ENCODE measurements at regions not wholly inside any gene's neighbourhood (a gene's known extent, or its start where the extent isn't known, plus 50 kb on each side); places are given as distances from the start of the nearest gene placed in this dataset.
"Not testable (repeated sequence)": the region's sequence is repeated elsewhere in the genome, so short reads cannot be mapped to it uniquely, and the experiment has no call there.

GRCh38 chr1:221543529-221544120 lies 198.3 kb downstream of the DUSP10 start (continued):
- TF ChIP-seq USF2 (IDR thresholded peaks at IDR 0.05; ENCODE audit: borderline replicate concordance, low read depth, low read length) = no peak
- TF ChIP-seq CHD2 (IDR thresholded peaks at IDR 0.05; ENCODE audit: low read length, partially characterized antibody) = no peak

GRCh38 chr1:221548942-221549341 lies 192.9 kb downstream of the DUSP10 start:
- Histone ChIP-seq H3K27me3 (ENCODE audit: insufficient read depth) (no peaks in the 10 kb centered on the region), H3K9ac (no peak overlapping the region), H4K20me1 (ENCODE audit: insufficient read depth) (no peaks in the 10 kb centered on the region), H2AFZ (ENCODE audit: low read depth) (no peak overlapping the region), H3K4me3 (ENCODE audit: low read depth in 2 of 2, low read length in 1 of 2) (no peak overlapping the region), H3K27ac (ENCODE audit: low read depth in 2 of 2, low read length in 1 of 2) (no peak overlapping the region), H3F3A (replicated peaks; ENCODE audit: insufficient read depth) (no peaks in the 10 kb centered on the region), H3K9me3 (no peaks in the 10 kb centered on the region), H3K4me1 (ENCODE audit: control insufficient read depth in 1 of 2, insufficient read depth in 2 of 2, low read depth in 1 of 2, low read length in 1 of 2) (no peaks in the 10 kb centered on the region), H3K9me2 (no peaks in the 10 kb centered on the region), H3K4me2 (no peak overlapping the region), H3K79me2 (ENCODE audit: insufficient read depth) (no peaks in the 10 kb centered on the region), H3K36me3 (replicated peaks in 1 of 2; ENCODE audit: control insufficient read depth in 1 of 2, insufficient read depth in 2 of 2, low read length in 1 of 2) (no peaks in the 10 kb centered on the region)
- no peak for DNase-seq
- WGBS (ENCODE audit: low lambda C conversion rate) = 72% methylated on average over 6 of the region's 6 CpGs
- ChIA-PET POLR2A (no interaction called here), CTCF (interaction anchor here (1.0 kb wide), 1 partner anchor 71 kb away, joined by 4 read pairs; no protein-coding TSS in a partner anchor)
- TF ChIP-seq RAD21 (IDR thresholded peaks at IDR 0.05; ENCODE audit: low read length) (no peak), EP300 (IDR thresholded peaks at IDR 0.05; ENCODE audit: borderline replicate concordance in 1 of 2, low read depth in 1 of 2, low read length in 1 of 2) (no peak), CHD2 (IDR thresholded peaks at IDR 0.05; ENCODE audit: low read length, partially characterized antibody) (no peak), RFX5 (IDR thresholded peaks at IDR 0.05; ENCODE audit: low read length) (no peak), TCF12 (IDR thresholded peaks at IDR 0.05) (no peak), EZH2phosphoT487 (IDR thresholded peaks at IDR 0.05; ENCODE audit: borderline replicate concordance, low read depth) (no peak), MEF2A (IDR thresholded peaks at IDR 0.05; ENCODE audit: borderline replicate concordance, low read depth) (no peak), FOXJ3 (CRISPR knock-in tag; IDR thresholded peaks at IDR 0.05) (no peak)

- no peak for DNase-seq
- Histone ChIP-seq H2AFZ (ENCODE audit: low read depth) (no peak overlapping the region), H3K9me2 (no peaks in the 10 kb centered on the region), H3K36me3 (replicated peaks in 1 of 2; ENCODE audit: control insufficient read depth in 1 of 2, insufficient read depth in 2 of 2, low read length in 1 of 2) (no peaks in the 10 kb centered on the region), H3K27me3 (ENCODE audit: insufficient read depth) (no peaks in the 10 kb centered on the region), H3K27ac (ENCODE audit: low read depth in 2 of 2, low read length in 1 of 2) (no peak overlapping the region), H3K4me1 (ENCODE audit: control insufficient read depth in 1 of 2, insufficient read depth in 2 of 2, low read depth in 1 of 2, low read length in 1 of 2) (no peaks in the 10 kb centered on the region), H4K20me1 (ENCODE audit: insufficient read depth) (no peaks in the 10 kb centered on the region), H3K79me2 (ENCODE audit: insufficient read depth) (no peaks in the 10 kb centered on the region), H3K4me3 (ENCODE audit: low read depth in 2 of 2, low read length in 1 of 2) (no peak overlapping the region), H3K9me3 (no peaks in the 10 kb centered on the region), H3F3A (replicated peaks; ENCODE audit: insufficient read depth) (no peaks in the 10 kb centered on the region), H3K4me2 (no peak overlapping the region), H3K9ac (no peak overlapping the region)
- CTCF ChIA-PET = no interaction called here
- POLR2A ChIA-PET = no interaction called here
- no peak for TF ChIP-seq GATA2 (CRISPR knock-in tag; IDR thresholded peaks at IDR 0.05)
- TF ChIP-seq ELF1 (IDR thresholded peaks at IDR 0.05) = no peak
- TF ChIP-seq IRF3 (IDR thresholded peaks at IDR 0.05; ENCODE audit: low read depth, low read length) = no peak
- TF ChIP-seq RXRA (IDR thresholded peaks at IDR 0.05; ENCODE audit: borderline replicate concordance, low read depth) = no peak
- TF ChIP-seq NRF1 (IDR thresholded peaks at IDR 0.05; ENCODE audit: low read depth, low read length) = no peak
- TF ChIP-seq FOXJ3 (CRISPR knock-in tag; IDR thresholded peaks at IDR 0.05) = no peak
- no peak for TF ChIP-seq RFX5 (IDR thresholded peaks at IDR 0.05; ENCODE audit: low read length)
- no peak for TF ChIP-seq EZH2phosphoT487 (IDR thresholded peaks at IDR 0.05; ENCODE audit: borderline replicate concordance, low read depth)
- TF ChIP-seq JUND (IDR thresholded peaks at IDR 0.05) = no peak
- no peak for TF ChIP-seq MEF2A (IDR thresholded peaks at IDR 0.05; ENCODE audit: borderline replicate concordance, low read depth)
- TF ChIP-seq EP300 (IDR thresholded peaks at IDR 0.05; ENCODE audit: borderline replicate concordance in 1 of 2, low read depth in 1 of 2, low read length in 1 of 2) = no peak
- no peak for TF ChIP-seq ZBTB33 (IDR thresholded peaks at IDR 0.05; ENCODE audit: borderline replicate concordance, low read depth)
- TF ChIP-seq POLR2AphosphoS5 (IDR thresholded peaks at IDR 0.05; ENCODE audit: low read depth, low read length) = no peak
- TF ChIP-seq MAX (IDR thresholded peaks at IDR 0.05; ENCODE audit: low read depth) = no peak
Measured at GRCh38 chr1:221549815-221550214, 192.1 kb downstream of the DUSP10 start.

- H3K79me2 ChIP-seq (ENCODE audit: insufficient read depth); H3K4me3 ChIP-seq (ENCODE audit: low read depth in 2 of 2, low read length in 1 of 2); H3K27me3 ChIP-seq (ENCODE audit: insufficient read depth); H3K9ac ChIP-seq; POLR2A ChIA-PET; CTCF ChIA-PET; H3F3A ChIP-seq (replicated peaks; ENCODE audit: insufficient read depth); H3K36me3 ChIP-seq (replicated peaks in 1 of 2; ENCODE audit: control insufficient read depth in 1 of 2, insufficient read depth in 2 of 2, low read length in 1 of 2); H4K20me1 ChIP-seq (ENCODE audit: insufficient read depth); H3K4me2 ChIP-seq; H3K4me1 ChIP-seq (ENCODE audit: control insufficient read depth in 1 of 2, insufficient read depth in 2 of 2, low read depth in 1 of 2, low read length in 1 of 2); H3K27ac ChIP-seq (ENCODE audit: low read depth in 2 of 2, low read length in 1 of 2); H3K9me2 ChIP-seq; H3K9me3 ChIP-seq; H2AFZ ChIP-seq (ENCODE audit: low read depth); DNase-seq: not testable (repeated sequence)
- WGBS (ENCODE audit: low lambda C conversion rate) = 76% methylated on average over 7 of the region's 8 CpGs
Measured at GRCh38 chr1:221552792-221553191, 189.1 kb downstream of the DUSP10 start.
